Stomach (tissue), 8 donors: ENCODE measurements at regions not wholly inside any gene's neighbourhood (a gene's known extent, or its start where the extent isn't known, plus 50 kb on each side); places are given as distances from the start of the nearest gene placed in this dataset.

Experiments used
- DNase-seq, 2 donors: peaks; one replicate each; pipeline versions ENCODE4 v3.0.0 to v3.0.0-alpha.2; 2013 to 2019
- H3K27ac ChIP-seq, 5 donors: fragments of 200-600 bp in 4 of 5; sonication (generic) in 4 of 5; one replicate each; pipeline ENCODE4 v1.5.1; 2013 to 2019; ENCODE audit warnings: mild to moderate bottlenecking in 1 of 5, moderate library complexity in 1 of 5
- H3K27me3 ChIP-seq, 3 donors: fragments of 200-600 bp; sonication (generic); one replicate each; pipeline ENCODE4 v1.5.1; 2017 to 2019; ENCODE audit warnings: mixed run types in 1 of 3
- H3K36me3 ChIP-seq, 4 donors: fragments of 200-600 bp; sonication (generic); 1 replicate in 3 of 4; 2 replicates in 1 of 4; pipeline ENCODE4 v1.5.1; 2016 to 2019
- H3K4me1 ChIP-seq, 4 donors: fragments of 200-600 bp; sonication (generic); one replicate each; pipeline ENCODE4 v1.5.1; 2016 to 2019
- H3K4me3 ChIP-seq, 4 donors: fragments of 200-600 bp; sonication (generic) in 3 of 4; one replicate each; pipeline ENCODE4 v1.5.1; 2016 to 2019; ENCODE audit warnings: mild to moderate bottlenecking in 1 of 4
- H3K9me3 ChIP-seq, 4 donors: fragments of 200-600 bp; sonication (generic); one replicate each; pipeline ENCODE4 v1.5.1; 2016 to 2019
- CTCF ChIP-seq, 7 experiments: fragments of 450-650 bp in 4 of 7; fragments of 200-600 bp in 3 of 7; sonication (generic) in 3 of 7; IDR thresholded peaks; one replicate each; pipeline ENCODE4 v1.5.1; 2016 to 2019; ENCODE audit warnings: antibody characterized with exemption in 7 of 7, control low read depth in 2 of 7, mild to moderate bottlenecking in 1 of 7
- EP300 ChIP-seq: sonication (generic); formaldehyde crosslinking; IDR thresholded peaks from one replicate; pipeline ENCODE4 v1.6.1; 2017; ENCODE audit warnings: antibody characterized with exemption
- POLR2A ChIP-seq, 4 donors: fragments of 450-650 bp; IDR thresholded peaks; one replicate each; pipeline ENCODE4 v1.6.1; 2016; ENCODE audit warnings: antibody characterized with exemption in 4 of 4, control low read depth in 2 of 4, mild to moderate bottlenecking in 1 of 4, moderate library complexity in 1 of 4
- POLR2AphosphoS5 ChIP-seq, 3 donors: sonication (generic); formaldehyde crosslinking; IDR thresholded peaks; one replicate each; pipeline ENCODE4 v1.6.1; 2016; ENCODE audit warnings: antibody characterized with exemption in 3 of 3
- WGBS, 5 donors: extraction: QIAGEN DNeasy Blood & Tissue Kit in 3 of 5; methylation state at CpG; one replicate each; pipeline versions ENCODE4 v1.1.5 to v1.1.7; 2013 to 2018; 5-methylcytosine and 5-hydroxymethylcytosine counted together
- intact Hi-C: fragments of 100-400 bp; cut with DNase I; formaldehyde crosslinking; loops from one replicate; pipeline ENCODE4 v1.15.1; 2023; ENCODE audit warnings: low total_unique reads
- donor health status: healthy with polysubstance abuse.
- donor health status: Bipolar disorder and iron deficiency.
- donor health status: healthy.

DNA sequence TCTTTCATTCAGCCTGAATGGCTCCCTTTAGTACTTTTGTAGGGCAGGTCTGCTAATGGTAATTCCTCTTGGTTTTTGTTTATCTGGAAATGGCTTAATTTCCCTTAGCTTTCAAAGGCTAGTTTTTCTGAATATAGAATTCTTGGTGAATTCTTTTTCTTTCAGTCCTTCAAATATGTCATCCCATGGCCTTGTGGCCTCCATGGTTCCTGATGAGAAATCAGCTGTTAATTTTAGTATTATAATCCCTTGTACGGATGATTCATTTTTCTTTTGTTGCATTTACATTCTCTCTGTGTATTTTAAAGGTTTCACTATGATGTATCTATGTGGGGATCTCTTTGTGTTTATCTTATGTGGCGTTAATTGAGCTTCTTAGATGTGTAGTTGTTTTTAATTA is 179.6 kb upstream of the ARG1 start:
- intact Hi-C loops: no loop called here
- no peak for TF ChIP-seq POLR2AphosphoS5 (IDR thresholded peaks at IDR 0.05)
- TF ChIP-seq POLR2A (IDR thresholded peaks at IDR 0.05): no peak
- WGBS, 5 donors: 77 to 98% (median 86%) methylated on average over 2 of the region's 2 CpGs
- Histone ChIP-seq H3K27ac (no peak overlapping the region), H3K36me3 (no peaks in the 10 kb centered on the region), H3K4me3 (no peak overlapping the region), H3K9me3 (peaks cover 0 to 4% (median 0%) of the 10 kb centered on the region in 4 donors), H3K4me1 (no peaks in the 10 kb centered on the region), H3K27me3 (no peaks in the 10 kb centered on the region)
- DNase-seq: no peak

GRCh38 chr6:131394768-131395432 is 178.1 kb upstream of the ARG1 start:
- Histone ChIP-seq H3K4me3 (no peak overlapping the region), H3K4me1 (no peaks in the 10 kb centered on the region), H3K27ac (no peak overlapping the region), H3K36me3 (no peaks in the 10 kb centered on the region), H3K27me3 (no peaks in the 10 kb centered on the region), H3K9me3 (peaks cover 0 to 4% (median 0%) of the 10 kb centered on the region in 4 donors)
- TF ChIP-seq POLR2A (IDR thresholded peaks at IDR 0.05): no peak
- TF ChIP-seq EP300: no peak
- TF ChIP-seq POLR2AphosphoS5 (IDR thresholded peaks at IDR 0.05): no peak
- TF ChIP-seq CTCF (IDR thresholded peaks at IDR 0.05): no peak
- no peak for DNase-seq
- 71 to 91% (median 89%) methylated on average over 1 of the region's 1 CpG for WGBS, 5 donors
- intact Hi-C loops: no loop called here

DNA sequence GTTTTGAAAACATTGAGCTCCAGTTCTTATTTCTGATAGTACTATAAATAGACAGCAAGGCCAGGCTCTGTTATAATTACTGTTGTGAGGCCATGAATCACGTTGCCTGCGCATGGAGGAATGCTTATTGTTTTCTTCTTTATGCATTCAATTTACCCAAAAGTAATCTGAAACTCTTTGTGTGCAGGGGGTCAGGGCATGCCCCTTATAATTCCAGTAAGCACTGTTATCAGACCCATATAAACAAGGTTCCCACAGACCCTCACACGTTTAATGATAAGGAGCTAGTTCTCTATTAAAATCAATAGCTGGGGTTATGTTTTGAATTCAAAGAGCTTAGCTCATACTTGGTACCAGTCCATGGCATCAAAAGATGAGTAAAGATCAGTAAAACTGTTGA is 174.8 kb upstream of the ARG1 start:
- H3K9me3 ChIP-seq: peaks cover 0 to 13% (median 10%) of the 10 kb centered on the region in 4 donors
- no peak overlapping the region for H3K4me3 ChIP-seq
- no peaks in the 10 kb centered on the region for H3K36me3 ChIP-seq
- TF ChIP-seq POLR2AphosphoS5 (IDR thresholded peaks at IDR 0.05): no peak
- no peak for TF ChIP-seq CTCF (IDR thresholded peaks at IDR 0.05)
- TF ChIP-seq POLR2A (IDR thresholded peaks at IDR 0.05): no peak
- TF ChIP-seq EP300: no peak
- H3K4me1 ChIP-seq: no peaks in the 10 kb centered on the region
- DNase-seq: no peak
- no peak overlapping the region for H3K27ac ChIP-seq
- WGBS, 5 donors: 28 to 45% (median 36%) methylated on average over 3 of the region's 3 CpGs
- intact Hi-C loops: no loop called here
- no peaks in the 10 kb centered on the region for H3K27me3 ChIP-seq

GRCh38 chr6:131399433-131399832 is 173.6 kb upstream of the ARG1 start:
- intact Hi-C loops: no loop called here
- no peak for TF ChIP-seq CTCF (IDR thresholded peaks at IDR 0.05)
- no peak for TF ChIP-seq POLR2AphosphoS5 (IDR thresholded peaks at IDR 0.05)
- no peak for TF ChIP-seq POLR2A (IDR thresholded peaks at IDR 0.05)
- TF ChIP-seq EP300: no peak
- no peak overlapping the region for H3K4me3 ChIP-seq
- H3K27me3 ChIP-seq: no peaks in the 10 kb centered on the region
- 64 to 84% (median 68%) methylated on average over 3 to 4 of the region's 4 CpGs for WGBS, 5 donors
- no peak for DNase-seq
- peaks cover 0 to 11% (median 9%) of the 10 kb centered on the region in 4 donors for H3K9me3 ChIP-seq
- no peaks in the 10 kb centered on the region for H3K36me3 ChIP-seq
- H3K27ac ChIP-seq: no peak overlapping the region
- H3K4me1 ChIP-seq: no peaks in the 10 kb centered on the region

DNA sequence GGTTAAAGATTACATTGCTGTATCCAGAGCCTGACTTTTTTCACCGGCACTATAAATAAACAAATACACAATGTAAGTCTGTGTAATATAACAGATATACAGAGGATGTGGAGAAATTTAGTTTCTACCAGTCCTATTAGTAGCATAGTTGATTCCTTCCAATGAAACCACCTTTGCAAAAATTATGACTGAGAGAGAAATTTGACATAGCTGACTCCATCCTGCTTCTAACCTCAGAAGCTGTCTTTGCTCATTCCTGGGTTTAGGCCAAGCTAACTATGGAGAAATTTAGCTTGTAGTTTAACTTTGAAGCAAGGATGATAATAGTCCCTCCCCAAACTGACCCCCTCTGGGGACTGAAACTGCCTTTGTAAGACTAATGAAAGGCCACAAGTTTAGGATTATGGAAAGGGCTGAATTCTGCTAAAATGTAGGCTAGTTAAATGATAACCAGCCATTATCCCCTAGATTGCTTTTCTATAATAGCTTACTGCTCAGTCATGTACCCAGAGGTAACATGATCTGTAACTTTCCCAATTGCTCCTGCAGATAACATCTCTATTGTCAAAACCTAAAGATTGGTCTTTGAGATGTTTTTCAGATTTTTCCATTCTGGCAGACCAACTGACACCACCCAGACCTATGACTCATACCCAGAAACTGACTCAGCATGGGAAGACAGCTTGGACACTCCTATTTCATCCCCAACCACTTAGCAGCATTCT is 172.8 kb upstream of the ARG1 start:
- 53 to 83% (median 71%) methylated on average over 1 of the region's 1 CpG for WGBS, 5 donors
- TF ChIP-seq POLR2AphosphoS5 (IDR thresholded peaks at IDR 0.05): no peak
- no peak for TF ChIP-seq CTCF (IDR thresholded peaks at IDR 0.05)
- no peak for TF ChIP-seq EP300
- TF ChIP-seq POLR2A (IDR thresholded peaks at IDR 0.05): no peak

More for the DNA sequence above, 172.8 kb upstream of the ARG1 start:
- Histone ChIP-seq H3K27me3 (no peaks in the 10 kb centered on the region), H3K27ac (no peak overlapping the region), H3K9me3 (peaks cover 0 to 11% (median 9%) of the 10 kb centered on the region in 4 donors), H3K36me3 (no peaks in the 10 kb centered on the region), H3K4me1 (no peaks in the 10 kb centered on the region), H3K4me3 (no peak overlapping the region)
- intact Hi-C loops: no loop called here
- DNase-seq: no peak
